ENCODE measurements at regions not wholly inside any gene's neighbourhood (a gene's known extent, or its start where the extent isn't known, plus 50 kb on each side); places are given as distances from the start of the nearest gene placed in this dataset.
A peak's percentile ranks its signal among the peaks of the same experiment; 100 is the strongest.

DNA sequence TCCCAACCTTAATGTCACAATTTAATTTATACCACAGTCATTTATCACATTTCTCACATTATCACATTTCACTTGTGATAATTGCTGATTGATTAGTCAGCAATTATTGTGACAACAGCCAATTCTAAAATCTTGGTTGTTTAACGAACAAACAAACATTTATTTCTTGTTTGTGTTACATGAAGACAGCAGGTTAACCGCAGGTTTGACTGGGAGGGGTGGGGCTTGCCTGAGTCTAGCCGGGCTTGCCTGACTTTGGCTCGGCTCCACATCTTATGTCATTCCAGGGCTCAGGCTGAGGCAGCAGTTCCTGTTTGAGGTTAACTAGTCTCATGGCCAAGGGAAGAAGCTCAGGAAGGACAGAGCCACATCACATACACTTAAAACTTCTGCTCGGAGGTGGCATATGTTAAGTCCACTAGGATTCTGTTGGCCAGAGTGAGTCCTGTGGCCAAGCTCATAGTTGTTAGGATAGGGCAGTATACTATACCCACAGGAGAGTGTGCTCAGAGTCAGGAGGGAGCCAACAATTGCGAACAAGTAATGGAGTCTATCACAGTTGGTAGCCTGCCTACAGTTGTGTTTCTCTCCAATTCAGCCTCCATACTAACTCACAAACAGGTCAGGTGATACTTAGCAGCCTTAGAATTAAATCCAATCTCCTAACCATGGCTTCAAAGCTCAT lies 90.0 kb upstream of the IFNGR1 start:
- no peaks in the 10 kb centered on the region for H3K36me3 ChIP-seq (ENCODE audit: insufficient read depth in 1 of 2, low read depth in 1 of 2)
- ATAC-seq (peak in 3 of 4 donors; percentile 62 to 82 (median 73)), DNase-seq (peak; percentile 37 to 66)
- no peaks in the 10 kb centered on the region for H3K27me3 ChIP-seq (ENCODE audit: insufficient read depth in 3 of 3, low read length in 2 of 3)
- intact Hi-C loops (cut with DNase I) = no loop called here
- no peaks in the 10 kb centered on the region for H3K9me3 ChIP-seq
- H3K27ac ChIP-seq = no peak overlapping the region
- TF ChIP-seq CTCF (IDR thresholded peaks at IDR 0.05) = no peak
- H3K4me1 ChIP-seq = no peaks in the 10 kb centered on the region
- 24 to 34% (median 27%) methylated on average over 6 of the region's 6 CpGs for WGBS, 3 donors
- H3K4me3 ChIP-seq = no peak overlapping the region

DNA sequence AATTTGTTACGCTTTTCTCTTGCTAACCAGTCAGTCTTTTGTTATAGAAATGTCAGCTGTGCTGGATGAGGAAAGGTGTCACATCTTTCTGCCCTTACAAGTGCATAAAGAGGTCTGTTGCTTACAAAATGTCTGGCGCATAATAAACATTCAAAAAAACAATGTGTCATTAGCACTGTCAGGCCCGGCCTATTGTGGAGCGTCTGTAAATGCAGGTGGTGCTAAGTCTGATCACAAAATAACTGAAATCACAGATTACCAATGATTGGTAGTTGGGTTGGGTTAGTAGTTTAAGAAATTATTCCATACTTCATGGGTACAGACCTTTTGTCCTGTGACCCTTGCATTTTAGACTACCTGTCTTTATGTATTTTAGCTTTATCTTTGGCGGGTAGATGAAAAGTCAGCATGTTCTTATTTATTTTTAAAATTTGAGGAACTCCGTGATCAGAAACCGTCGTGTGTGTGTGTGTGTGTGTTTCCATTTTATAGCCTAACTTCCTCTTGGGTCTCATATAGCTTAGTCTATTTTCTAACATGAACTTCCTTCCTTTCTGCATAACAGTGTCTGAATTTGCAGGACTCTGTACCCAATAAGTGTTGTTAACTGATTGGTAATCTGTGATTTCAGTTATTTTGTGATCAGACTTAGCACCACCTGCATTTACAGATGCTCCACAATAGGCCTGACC lies 88.1 kb upstream of the IFNGR1 start:
- Histone ChIP-seq H3K9me3 (no peaks in the 10 kb centered on the region), H3K27me3 (ENCODE audit: insufficient read depth in 3 of 3, low read length in 2 of 3) (no peaks in the 10 kb centered on the region), H3K4me1 (no peaks in the 10 kb centered on the region), H3K27ac (no peak overlapping the region), H3K36me3 (ENCODE audit: insufficient read depth in 1 of 2, low read depth in 1 of 2) (no peaks in the 10 kb centered on the region), H3K4me3 (no peak overlapping the region)
- no peak for TF ChIP-seq CTCF (IDR thresholded peaks at IDR 0.05)
- DNase-seq = no peak
- intact Hi-C loops (cut with DNase I) = no loop called here
- WGBS, 3 donors = 75 to 84% (median 81%) methylated on average over 8 of the region's 8 CpGs
- ATAC-seq = no peak

DNA sequence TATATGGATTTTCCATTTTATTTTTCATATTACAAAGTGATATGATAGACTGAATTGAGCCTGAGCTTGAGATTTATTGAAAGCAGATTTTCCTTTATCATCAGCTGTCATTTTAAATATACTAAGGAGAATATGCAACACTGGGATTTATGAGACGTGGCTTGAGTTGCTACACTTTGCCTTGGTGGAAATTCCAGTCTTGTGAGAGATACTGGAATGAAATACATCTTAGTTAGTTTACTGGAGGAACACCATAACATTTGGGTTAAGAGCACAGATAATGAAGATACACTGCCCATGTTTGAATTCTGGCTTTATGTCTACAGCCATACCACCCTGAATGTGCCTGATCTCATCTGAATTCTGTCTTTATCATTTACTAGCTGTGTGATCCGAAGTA lies 86.5 kb upstream of the IFNGR1 start:
- H3K9me3 ChIP-seq = no peaks in the 10 kb centered on the region
- H3K27me3 ChIP-seq (ENCODE audit: insufficient read depth in 3 of 3, low read length in 2 of 3) = no peaks in the 10 kb centered on the region
- DNase-seq (no peak), ATAC-seq (no peak)
- no peak overlapping the region for H3K4me3 ChIP-seq
- H3K36me3 ChIP-seq (ENCODE audit: insufficient read depth in 1 of 2, low read depth in 1 of 2) = no peaks in the 10 kb centered on the region
- no peaks in the 10 kb centered on the region for H3K4me1 ChIP-seq
- TF ChIP-seq CTCF (IDR thresholded peaks at IDR 0.05) = no peak
- no peak overlapping the region for H3K27ac ChIP-seq
- WGBS, 3 donors = 85 to 93% (median 90%) methylated on average over 2 of the region's 2 CpGs
- intact Hi-C loops (cut with DNase I) = no loop called here

DNA sequence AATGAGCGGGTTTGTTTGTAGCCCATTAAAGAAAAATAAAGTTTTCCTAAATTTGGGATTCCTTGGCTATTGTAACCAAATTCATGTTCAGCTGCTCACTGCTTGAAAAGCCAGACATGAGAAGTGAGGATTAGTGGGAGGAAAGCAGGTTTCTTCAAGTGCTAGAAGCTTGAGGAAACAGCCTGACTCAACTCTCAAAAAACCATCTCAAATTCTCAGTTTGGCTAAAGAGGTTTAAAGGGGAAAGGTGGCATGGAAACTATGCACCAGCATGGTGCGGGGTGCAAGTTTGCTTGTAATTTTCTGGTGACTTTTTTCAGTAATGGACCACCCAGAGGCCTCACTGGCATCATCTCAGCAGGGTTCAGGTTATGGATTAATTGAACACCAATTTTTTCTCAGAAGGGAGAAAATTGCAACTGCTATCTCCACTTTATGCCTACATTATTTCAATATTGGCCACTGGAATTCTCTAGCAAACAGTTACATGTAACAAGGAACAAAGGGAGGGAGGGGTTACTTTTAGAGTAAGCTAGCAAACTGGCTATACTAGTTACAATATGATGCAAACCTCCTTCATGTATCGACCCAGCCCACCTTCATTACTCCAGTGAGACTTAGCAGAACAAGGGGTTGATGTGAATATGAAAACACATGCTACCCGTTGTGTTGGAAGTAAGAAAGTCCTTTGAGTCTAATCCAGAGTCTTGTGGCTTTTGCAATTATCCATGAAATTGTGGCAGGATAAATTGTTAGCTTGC lies 85.0 kb upstream of the IFNGR1 start:
- Histone ChIP-seq H3K9me3 (no peaks in the 10 kb centered on the region), H3K27ac (no peak overlapping the region), H3K4me1 (no peaks in the 10 kb centered on the region), H3K27me3 (ENCODE audit: insufficient read depth in 3 of 3, low read length in 2 of 3) (no peaks in the 10 kb centered on the region), H3K36me3 (ENCODE audit: insufficient read depth in 1 of 2, low read depth in 1 of 2) (no peaks in the 10 kb centered on the region), H3K4me3 (no peak overlapping the region)
- ATAC-seq (no peak), DNase-seq (no peak)
- intact Hi-C loops (cut with DNase I) = no loop called here
- WGBS, 3 donors = 72 to 76% (median 74%) methylated on average over 4 of the region's 4 CpGs
- no peak for TF ChIP-seq CTCF (IDR thresholded peaks at IDR 0.05)
